GM23338 (cell line): ENCODE measurements at regions not wholly inside any gene's neighbourhood (a gene's known extent, or its start where the extent isn't known, plus 50 kb on each side); places are given as distances from the start of the nearest gene placed in this dataset.

Source experiments
- ATAC-seq: fragments of 200-7000 bp; cut with Tn5 transposase; 3 replicates; pipeline ENCODE4 v1.9.1; 2020
- DNase-seq: peaks from one replicate; pipeline ENCODE4 v3.0.0-alpha.2; 2015; ENCODE audit warnings: low spot score
- H2AFZ ChIP-seq: fragments of 200-600 bp; sonication (generic); 2 replicates; pipeline ENCODE4 v1.8.0; 2016; ENCODE audit warnings: antibody characterized with exemption, mild to moderate bottlenecking, moderate library complexity
- H3F3A ChIP-seq: fragments of 200-600 bp; sonication (generic); replicated peaks from 2 replicates; pipeline ENCODE4 v1.8.0; 2017; ENCODE audit warnings: antibody characterized with exemption, mixed run types, low read depth
- H3K27ac ChIP-seq: fragments of 200-600 bp; sonication (generic); 2 replicates; pipeline ENCODE4 v1.6.1; 2016; ENCODE audit warnings: low read depth
- H3K27me3 ChIP-seq: fragments of 200-600 bp; sonication (generic); 2 replicates; pipeline ENCODE4 v1.8.0; 2016; ENCODE audit warnings: mild to moderate bottlenecking, mixed run types, moderate library complexity; ENCODE audit not compliant: insufficient read depth
- H3K36me3 ChIP-seq: fragments of 200-600 bp; sonication (generic); 2 replicates; pipeline ENCODE4 v1.8.0; 2016; ENCODE audit warnings: mild to moderate bottlenecking; ENCODE audit not compliant: insufficient read depth
- H3K4me1 ChIP-seq: fragments of 200-600 bp; sonication (generic); 2 replicates; pipeline ENCODE4 v1.8.0; 2016; ENCODE audit warnings: mild to moderate bottlenecking, moderate library complexity; ENCODE audit not compliant: insufficient read depth
- H3K4me2 ChIP-seq: fragments of 200-600 bp; sonication (generic); 2 replicates; pipeline ENCODE4 v1.7.1; 2017; ENCODE audit warnings: mixed run types
- H3K4me3 ChIP-seq: fragments of 200-600 bp; sonication (generic); 2 replicates; pipeline ENCODE4 v1.6.1; 2016; ENCODE audit warnings: mixed run types
- H3K79me2 ChIP-seq: fragments of 200-600 bp; sonication (generic); replicated peaks from 2 replicates; pipeline ENCODE4 v1.8.0; 2017; ENCODE audit warnings: mild to moderate bottlenecking; ENCODE audit not compliant: insufficient read depth
- H3K9me2 ChIP-seq: fragments of 200-600 bp; sonication (generic); 2 replicates; pipeline ENCODE4 v1.8.0; 2017; ENCODE audit not compliant: insufficient read depth
- H4K20me1 ChIP-seq: fragments of 200-600 bp; sonication (generic); replicated peaks from 2 replicates; pipeline ENCODE4 v1.8.0; 2017; ENCODE audit warnings: mild to moderate bottlenecking; ENCODE audit not compliant: insufficient read depth
- H3K27ac Mint-ChIP-seq: 2 replicates; pipeline ENCODE4 v1.8.0; 2020; ENCODE audit warnings: inconsistent platforms, mild to moderate bottlenecking, moderate library complexity, mixed read lengths
- H3K27me3 Mint-ChIP-seq: 3 replicates; pipeline ENCODE4 v1.8.0; 2022; ENCODE audit warnings: low read depth, mild to moderate bottlenecking, moderate library complexity, mixed read lengths, inconsistent platforms; ENCODE audit not compliant: insufficient read depth, poor library complexity
- H3K36me3 Mint-ChIP-seq: 3 replicates; pipeline ENCODE4 v1.8.0; 2021; ENCODE audit warnings: low read depth, mild to moderate bottlenecking, inconsistent platforms, moderate library complexity, mixed read lengths
- H3K4me1 Mint-ChIP-seq: 3 replicates; pipeline ENCODE4 v1.8.0; 2020; ENCODE audit warnings: mild to moderate bottlenecking, inconsistent platforms, mixed read lengths
- H3K4me3 Mint-ChIP-seq: 3 replicates; pipeline ENCODE4 v1.8.0; 2021; ENCODE audit warnings: moderate library complexity, mild to moderate bottlenecking, inconsistent platforms, mixed read lengths
- H3K9me3 Mint-ChIP-seq: 3 replicates; pipeline ENCODE4 v1.8.0; 2020; ENCODE audit warnings: moderate library complexity, mild to moderate bottlenecking, inconsistent platforms, mixed read lengths
- EZH2 ChIP-seq: fragments of 200-600 bp; sonication (generic); IDR thresholded peaks from one replicate; pipeline ENCODE4 v1.8.0; 2017; ENCODE audit warnings: antibody characterized with exemption, mild to moderate bottlenecking, low read depth; ENCODE audit not compliant: unreplicated experiment
- EZH2phosphoT487 ChIP-seq: fragments of 200-600 bp; sonication (generic); IDR thresholded peaks from one replicate; pipeline ENCODE4 v1.8.1; 2018; ENCODE audit warnings: antibody characterized with exemption; ENCODE audit not compliant: unreplicated experiment
- NANOG ChIP-seq: IDR thresholded peaks from 2 replicates; pipeline ENCODE4 v1.6.1; 2016; ENCODE audit warnings: antibody characterized with exemption, borderline replicate concordance
- STAT1 ChIP-seq: IDR thresholded peaks from one replicate; pipeline ENCODE4 v1.6.1; 2016; ENCODE audit warnings: antibody characterized with exemption; ENCODE audit not compliant: unreplicated experiment
- TF ChIP-seq, protein P1 (sequence below): IDR thresholded peaks from one replicate; pipeline ENCODE4 v1.6.1; 2018; ENCODE audit warnings: antibody characterized with exemption; ENCODE audit not compliant: unreplicated experiment
- TF ChIP-seq, protein P2 (sequence below): fragments of 250-450 bp; sonication (Bioruptor Pico); IDR thresholded peaks from 2 replicates; pipeline ENCODE4 v1.5.0; 2020; ENCODE audit warnings: mild to moderate bottlenecking, moderate library complexity
- TF ChIP-seq, protein P3 (sequence below), 2 experiments: fragments of 200-600 bp in 1 of 2; sonication (generic) in 1 of 2; conservative IDR thresholded peaks; 2 replicates each; pipeline versions ENCODE4 v1.5.1 to v1.6.1; 2016 to 2017; ENCODE audit warnings: antibody characterized with exemption in 2 of 2, low read depth in 2 of 2, mild to moderate bottlenecking in 2 of 2, moderate library complexity in 1 of 2

DNA sequence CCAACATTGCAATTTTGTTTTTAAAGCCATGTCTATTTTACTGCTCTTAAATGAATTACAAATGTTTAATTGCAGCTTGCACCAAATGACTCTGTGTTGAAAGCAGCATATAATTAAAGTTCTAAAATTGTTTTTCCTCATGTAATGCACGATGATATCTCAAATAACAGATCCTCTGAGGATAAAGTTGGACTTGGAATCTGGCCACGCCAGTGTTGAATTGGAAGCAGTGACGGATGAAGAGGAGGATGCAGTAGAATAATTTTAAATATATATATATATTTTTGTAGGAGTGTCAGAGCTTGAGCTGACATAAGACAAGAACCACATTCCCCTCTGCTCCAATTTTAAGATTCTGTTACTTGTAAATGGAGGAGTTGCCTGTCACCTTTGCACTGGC, 406.6 kb upstream of the DPPA4 start:
- Mint-ChIP-seq H3K4me3 (no peak overlapping the region), H3K27me3 (no peaks in the 10 kb centered on the region), H3K36me3 (no peaks in the 10 kb centered on the region), H3K27ac (no peak overlapping the region), H3K4me1 (peaks cover 3% of the 10 kb centered on the region; the same call in 2 of the 3 replicates), H3K9me3 (peaks cover 6% of the 10 kb centered on the region; the same call in 1 of the 3 replicates)
- DNase-seq, result no peak
- Histone ChIP-seq H3K4me3 (no peak overlapping the region), H3K4me2 (no peak overlapping the region), H3K79me2 (no peaks in the 10 kb centered on the region), H2AFZ (no peak overlapping the region), H3K9me2 (no peaks in the 10 kb centered on the region; the same call in 1 of the 2 replicates), H4K20me1 (no peaks in the 10 kb centered on the region), H3K27me3 (no peaks in the 10 kb centered on the region), H3K36me3 (no peaks in the 10 kb centered on the region), H3F3A (no peaks in the 10 kb centered on the region), H3K4me1 (no peaks in the 10 kb centered on the region), H3K27ac (no peak overlapping the region)
- no peak for TF ChIP-seq EZH2
- TF ChIP-seq STAT1, result no peak
- TF ChIP-seq, protein P1, sequence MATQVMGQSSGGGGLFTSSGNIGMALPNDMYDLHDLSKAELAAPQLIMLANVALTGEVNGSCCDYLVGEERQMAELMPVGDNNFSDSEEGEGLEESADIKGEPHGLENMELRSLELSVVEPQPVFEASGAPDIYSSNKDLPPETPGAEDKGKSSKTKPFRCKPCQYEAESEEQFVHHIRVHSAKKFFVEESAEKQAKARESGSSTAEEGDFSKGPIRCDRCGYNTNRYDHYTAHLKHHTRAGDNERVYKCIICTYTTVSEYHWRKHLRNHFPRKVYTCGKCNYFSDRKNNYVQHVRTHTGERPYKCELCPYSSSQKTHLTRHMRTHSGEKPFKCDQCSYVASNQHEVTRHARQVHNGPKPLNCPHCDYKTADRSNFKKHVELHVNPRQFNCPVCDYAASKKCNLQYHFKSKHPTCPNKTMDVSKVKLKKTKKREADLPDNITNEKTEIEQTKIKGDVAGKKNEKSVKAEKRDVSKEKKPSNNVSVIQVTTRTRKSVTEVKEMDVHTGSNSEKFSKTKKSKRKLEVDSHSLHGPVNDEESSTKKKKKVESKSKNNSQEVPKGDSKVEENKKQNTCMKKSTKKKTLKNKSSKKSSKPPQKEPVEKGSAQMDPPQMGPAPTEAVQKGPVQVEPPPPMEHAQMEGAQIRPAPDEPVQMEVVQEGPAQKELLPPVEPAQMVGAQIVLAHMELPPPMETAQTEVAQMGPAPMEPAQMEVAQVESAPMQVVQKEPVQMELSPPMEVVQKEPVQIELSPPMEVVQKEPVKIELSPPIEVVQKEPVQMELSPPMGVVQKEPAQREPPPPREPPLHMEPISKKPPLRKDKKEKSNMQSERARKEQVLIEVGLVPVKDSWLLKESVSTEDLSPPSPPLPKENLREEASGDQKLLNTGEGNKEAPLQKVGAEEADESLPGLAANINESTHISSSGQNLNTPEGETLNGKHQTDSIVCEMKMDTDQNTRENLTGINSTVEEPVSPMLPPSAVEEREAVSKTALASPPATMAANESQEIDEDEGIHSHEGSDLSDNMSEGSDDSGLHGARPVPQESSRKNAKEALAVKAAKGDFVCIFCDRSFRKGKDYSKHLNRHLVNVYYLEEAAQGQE, result no peak
- no peak for TF ChIP-seq NANOG
- ATAC-seq, result no peak

DNA sequence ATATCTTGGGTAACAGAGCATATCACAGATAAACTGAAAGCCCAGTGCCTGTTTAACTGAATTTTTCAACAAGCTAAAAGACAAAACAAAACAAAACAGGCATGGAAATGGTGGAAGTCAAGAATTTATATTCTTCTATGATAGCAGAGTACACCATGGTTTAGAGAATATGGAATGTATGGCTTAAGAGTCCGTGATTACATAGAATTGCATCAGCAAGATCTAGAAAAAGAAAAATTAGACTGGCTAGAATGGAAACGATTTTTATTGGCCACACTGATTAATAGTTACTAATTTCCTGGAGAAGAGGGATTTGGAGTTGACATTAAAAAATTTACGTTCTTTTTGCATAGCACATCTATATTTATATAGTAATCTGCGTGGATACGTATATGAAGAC, 435.2 kb upstream of the DPPA4 start:
- Histone ChIP-seq H2AFZ (no peak overlapping the region), H4K20me1 (no peaks in the 10 kb centered on the region), H3K4me3 (no peak overlapping the region), H3K4me2 (no peak overlapping the region), H3K36me3 (no peaks in the 10 kb centered on the region), H3F3A (no peaks in the 10 kb centered on the region), H3K9me2 (peaks cover 9% of the 10 kb centered on the region; the same call in 1 of the 2 replicates), H3K79me2 (no peaks in the 10 kb centered on the region), H3K4me1 (no peaks in the 10 kb centered on the region), H3K27me3 (no peaks in the 10 kb centered on the region), H3K27ac (no peak overlapping the region)
- ATAC-seq, result no peak
- no peaks in the 10 kb centered on the region for H3K4me1 Mint-ChIP-seq
- no peak overlapping the region for H3K27ac Mint-ChIP-seq
- H3K36me3 Mint-ChIP-seq, result peaks cover 2% of the 10 kb centered on the region; the same call in 1 of the 3 replicates
- H3K27me3 Mint-ChIP-seq, result no peaks in the 10 kb centered on the region
- DNase-seq, result no peak
- H3K9me3 Mint-ChIP-seq, result peaks cover 5% of the 10 kb centered on the region
- H3K4me3 Mint-ChIP-seq, result no peak overlapping the region
- TF ChIP-seq, protein P2, sequence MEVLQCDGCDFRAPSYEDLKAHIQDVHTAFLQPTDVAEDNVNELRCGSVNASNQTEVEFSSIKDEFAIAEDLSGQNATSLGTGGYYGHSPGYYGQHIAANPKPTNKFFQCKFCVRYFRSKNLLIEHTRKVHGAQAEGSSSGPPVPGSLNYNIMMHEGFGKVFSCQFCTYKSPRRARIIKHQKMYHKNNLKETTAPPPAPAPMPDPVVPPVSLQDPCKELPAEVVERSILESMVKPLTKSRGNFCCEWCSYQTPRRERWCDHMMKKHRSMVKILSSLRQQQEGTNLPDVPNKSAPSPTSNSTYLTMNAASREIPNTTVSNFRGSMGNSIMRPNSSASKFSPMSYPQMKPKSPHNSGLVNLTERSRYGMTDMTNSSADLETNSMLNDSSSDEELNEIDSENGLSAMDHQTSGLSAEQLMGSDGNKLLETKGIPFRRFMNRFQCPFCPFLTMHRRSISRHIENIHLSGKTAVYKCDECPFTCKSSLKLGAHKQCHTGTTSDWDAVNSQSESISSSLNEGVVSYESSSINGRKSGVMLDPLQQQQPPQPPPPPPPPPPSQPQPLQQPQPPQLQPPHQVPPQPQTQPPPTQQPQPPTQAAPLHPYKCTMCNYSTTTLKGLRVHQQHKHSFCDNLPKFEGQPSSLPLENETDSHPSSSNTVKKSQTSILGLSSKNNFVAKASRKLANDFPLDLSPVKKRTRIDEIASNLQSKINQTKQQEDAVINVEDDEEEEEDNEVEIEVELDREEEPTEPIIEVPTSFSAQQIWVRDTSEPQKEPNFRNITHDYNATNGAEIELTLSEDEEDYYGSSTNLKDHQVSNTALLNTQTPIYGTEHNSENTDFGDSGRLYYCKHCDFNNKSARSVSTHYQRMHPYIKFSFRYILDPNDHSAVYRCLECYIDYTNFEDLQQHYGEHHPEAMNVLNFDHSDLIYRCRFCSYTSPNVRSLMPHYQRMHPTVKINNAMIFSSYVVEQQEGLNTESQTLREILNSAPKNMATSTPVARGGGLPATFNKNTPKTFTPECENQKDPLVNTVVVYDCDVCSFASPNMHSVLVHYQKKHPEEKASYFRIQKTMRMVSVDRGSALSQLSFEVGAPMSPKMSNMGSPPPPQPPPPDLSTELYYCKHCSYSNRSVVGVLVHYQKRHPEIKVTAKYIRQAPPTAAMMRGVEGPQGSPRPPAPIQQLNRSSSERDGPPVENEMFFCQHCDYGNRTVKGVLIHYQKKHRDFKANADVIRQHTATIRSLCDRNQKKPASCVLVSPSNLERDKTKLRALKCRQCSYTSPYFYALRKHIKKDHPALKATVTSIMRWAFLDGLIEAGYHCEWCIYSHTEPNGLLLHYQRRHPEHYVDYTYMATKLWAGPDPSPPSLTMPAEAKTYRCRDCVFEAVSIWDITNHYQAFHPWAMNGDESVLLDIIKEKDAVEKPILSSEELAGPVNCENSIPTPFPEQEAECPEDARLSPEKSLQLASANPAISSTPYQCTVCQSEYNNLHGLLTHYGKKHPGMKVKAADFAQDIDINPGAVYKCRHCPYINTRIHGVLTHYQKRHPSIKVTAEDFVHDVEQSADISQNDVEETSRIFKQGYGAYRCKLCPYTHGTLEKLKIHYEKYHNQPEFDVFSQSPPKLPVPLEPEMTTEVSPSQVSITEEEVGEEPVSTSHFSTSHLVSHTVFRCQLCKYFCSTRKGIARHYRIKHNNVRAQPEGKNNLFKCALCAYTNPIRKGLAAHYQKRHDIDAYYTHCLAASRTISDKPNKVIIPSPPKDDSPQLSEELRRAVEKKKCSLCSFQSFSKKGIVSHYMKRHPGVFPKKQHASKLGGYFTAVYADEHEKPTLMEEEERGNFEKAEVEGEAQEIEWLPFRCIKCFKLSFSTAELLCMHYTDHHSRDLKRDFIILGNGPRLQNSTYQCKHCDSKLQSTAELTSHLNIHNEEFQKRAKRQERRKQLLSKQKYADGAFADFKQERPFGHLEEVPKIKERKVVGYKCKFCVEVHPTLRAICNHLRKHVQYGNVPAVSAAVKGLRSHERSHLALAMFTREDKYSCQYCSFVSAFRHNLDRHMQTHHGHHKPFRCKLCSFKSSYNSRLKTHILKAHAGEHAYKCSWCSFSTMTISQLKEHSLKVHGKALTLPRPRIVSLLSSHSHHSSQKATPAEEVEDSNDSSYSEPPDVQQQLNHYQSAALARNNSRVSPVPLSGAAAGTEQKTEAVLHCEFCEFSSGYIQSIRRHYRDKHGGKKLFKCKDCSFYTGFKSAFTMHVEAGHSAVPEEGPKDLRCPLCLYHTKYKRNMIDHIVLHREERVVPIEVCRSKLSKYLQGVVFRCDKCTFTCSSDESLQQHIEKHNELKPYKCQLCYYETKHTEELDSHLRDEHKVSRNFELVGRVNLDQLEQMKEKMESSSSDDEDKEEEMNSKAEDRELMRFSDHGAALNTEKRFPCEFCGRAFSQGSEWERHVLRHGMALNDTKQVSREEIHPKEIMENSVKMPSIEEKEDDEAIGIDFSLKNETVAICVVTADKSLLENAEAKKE, result no peak
- TF ChIP-seq, protein P3, sequence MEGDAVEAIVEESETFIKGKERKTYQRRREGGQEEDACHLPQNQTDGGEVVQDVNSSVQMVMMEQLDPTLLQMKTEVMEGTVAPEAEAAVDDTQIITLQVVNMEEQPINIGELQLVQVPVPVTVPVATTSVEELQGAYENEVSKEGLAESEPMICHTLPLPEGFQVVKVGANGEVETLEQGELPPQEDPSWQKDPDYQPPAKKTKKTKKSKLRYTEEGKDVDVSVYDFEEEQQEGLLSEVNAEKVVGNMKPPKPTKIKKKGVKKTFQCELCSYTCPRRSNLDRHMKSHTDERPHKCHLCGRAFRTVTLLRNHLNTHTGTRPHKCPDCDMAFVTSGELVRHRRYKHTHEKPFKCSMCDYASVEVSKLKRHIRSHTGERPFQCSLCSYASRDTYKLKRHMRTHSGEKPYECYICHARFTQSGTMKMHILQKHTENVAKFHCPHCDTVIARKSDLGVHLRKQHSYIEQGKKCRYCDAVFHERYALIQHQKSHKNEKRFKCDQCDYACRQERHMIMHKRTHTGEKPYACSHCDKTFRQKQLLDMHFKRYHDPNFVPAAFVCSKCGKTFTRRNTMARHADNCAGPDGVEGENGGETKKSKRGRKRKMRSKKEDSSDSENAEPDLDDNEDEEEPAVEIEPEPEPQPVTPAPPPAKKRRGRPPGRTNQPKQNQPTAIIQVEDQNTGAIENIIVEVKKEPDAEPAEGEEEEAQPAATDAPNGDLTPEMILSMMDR (conservative IDR thresholded peaks at IDR 0.05; ENCODE audit: low read depth in 2 of 2), result no peak
- no peak for TF ChIP-seq EZH2
- TF ChIP-seq EZH2phosphoT487, result no peak
